ENCODE measurements at regions not wholly inside any gene's neighbourhood (a gene's known extent, or its start where the extent isn't known, plus 50 kb on each side); places are given as distances from the start of the nearest gene placed in this dataset.
"Not testable (repeated sequence)": the region's sequence is repeated elsewhere in the genome, so short reads cannot be mapped to it uniquely, and the experiment has no call there.

DNA sequence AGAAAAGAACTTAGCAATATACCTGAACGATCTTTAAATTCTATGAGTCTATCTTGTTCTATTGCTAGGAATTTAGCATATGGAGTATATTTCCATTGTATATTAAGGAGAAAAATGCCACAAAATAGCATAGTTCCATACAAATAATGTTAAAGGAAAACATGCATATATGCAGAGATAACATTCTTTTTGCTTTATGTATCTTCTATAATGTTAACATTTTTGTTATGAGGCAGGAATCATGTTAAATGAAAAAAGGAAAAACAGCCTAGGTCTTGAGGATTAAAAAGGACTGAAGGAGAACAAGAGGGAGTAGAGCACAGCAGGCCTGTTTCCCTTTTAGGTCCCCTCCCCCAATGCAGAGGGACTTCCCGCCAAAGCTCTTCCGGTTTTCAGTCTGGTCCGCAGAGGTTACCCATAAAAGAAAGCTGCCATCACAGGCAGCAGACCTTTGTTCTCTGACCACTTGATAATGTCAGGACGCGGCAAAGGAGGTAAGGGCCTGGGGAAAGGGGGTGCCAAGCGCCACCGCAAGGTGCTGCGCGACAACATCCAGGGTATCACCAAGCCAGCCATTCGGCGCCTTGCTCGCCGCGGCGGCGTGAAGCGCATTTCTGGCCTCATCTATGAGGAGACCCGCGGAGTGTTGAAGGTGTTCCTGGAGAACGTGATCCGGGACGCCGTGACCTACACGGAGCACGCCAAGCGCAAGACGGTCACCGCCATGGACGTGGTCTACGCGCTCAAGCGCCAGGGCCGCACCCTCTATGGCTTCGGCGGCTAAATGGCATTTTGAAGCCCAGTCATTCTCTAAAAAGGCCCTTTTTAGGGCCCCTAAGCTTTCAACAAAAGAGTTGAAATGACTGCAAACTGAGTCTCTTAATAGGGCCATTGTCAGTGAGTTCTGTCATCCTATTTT, 108.4 kb upstream of the PRSS16 start:
- DNase-seq = peak; percentile 25 to 68

DNA sequence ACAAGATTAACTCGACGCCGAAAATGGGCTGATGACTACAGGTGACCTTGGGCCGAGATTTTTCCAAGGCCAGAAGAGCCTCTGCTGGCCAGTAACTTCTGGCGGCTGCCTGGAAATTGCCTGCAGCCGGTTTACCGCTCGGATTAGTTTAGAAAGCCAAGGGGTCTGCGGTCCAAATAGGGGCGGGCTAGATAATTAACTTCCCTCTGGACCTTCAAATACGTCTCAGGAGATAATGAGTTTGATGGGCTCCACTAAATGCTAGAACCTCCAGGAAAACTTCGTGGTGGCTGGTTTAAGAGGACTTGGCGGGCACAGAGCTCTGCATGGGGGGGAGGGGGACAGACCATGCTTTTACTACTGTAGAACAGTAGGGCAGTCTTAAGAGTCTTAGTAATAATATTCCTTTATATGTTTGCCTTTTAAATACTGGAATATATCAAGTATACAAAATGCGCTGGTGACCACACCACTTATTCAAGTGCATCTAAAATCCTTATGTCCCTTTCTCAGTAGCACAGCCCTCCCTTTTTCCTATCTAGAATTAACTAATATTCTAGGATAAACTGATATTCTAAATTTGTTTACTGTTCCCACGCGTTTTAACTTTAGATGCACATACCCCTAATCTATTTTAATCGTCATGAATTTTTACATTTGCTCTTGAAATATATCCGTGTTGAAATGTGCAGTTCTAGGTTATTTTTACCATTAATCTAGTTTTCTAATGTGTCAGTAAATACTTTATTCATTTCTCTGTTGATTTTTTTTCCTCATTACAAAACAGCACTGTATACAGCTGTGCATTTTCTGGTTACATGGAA, 107.5 kb upstream of the PRSS16 start:
- no peak for DNase-seq

DNA sequence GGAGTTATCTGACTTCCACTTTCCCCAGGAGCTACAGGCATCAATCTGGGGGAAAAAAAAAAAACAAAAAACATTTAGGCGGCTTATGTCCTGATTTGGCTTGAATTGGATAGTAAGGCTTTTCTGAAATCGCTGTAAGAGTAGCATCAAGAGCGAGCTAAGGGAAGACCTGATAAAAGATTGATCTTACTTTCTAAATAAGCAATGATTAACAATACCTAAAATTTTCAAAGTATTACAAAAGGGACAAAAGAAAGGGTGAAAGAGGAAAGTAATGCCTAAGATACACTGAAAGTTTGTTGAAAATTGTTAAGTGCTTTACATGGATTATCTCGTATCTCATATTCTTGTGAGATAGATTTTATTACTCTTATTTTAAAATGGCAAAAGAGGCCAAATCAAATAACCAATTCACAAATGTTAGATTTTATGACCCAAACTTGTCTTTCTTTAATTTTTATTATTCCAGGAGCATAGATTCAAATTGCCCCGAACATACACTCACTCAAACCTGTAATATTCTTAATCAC, 106.4 kb upstream of the PRSS16 start:
- no peak for DNase-seq

DNA sequence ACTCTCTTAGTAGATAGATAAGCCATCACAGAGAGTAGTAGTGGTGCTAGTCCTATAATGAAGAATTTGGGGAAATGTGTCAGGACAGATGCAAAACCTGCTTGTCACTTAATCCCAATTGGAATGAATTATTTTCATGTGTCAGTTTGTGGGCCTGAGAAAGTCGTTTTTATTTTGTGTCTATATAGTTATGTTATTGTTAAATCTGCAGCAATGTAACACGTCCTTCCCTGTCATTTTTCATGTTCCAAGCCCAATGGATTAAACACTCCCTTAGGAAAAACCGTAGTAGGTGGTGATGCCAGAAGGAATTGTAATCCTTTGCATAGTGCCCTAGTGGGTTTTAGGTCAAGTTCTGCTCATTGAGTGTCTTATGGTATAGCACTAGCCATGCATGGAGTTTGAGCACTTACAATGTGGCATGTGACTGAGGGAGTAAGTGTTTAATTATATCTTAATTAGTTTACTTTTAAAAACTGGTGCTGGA, 105.9 kb upstream of the PRSS16 start:
- no peak for DNase-seq

DNA sequence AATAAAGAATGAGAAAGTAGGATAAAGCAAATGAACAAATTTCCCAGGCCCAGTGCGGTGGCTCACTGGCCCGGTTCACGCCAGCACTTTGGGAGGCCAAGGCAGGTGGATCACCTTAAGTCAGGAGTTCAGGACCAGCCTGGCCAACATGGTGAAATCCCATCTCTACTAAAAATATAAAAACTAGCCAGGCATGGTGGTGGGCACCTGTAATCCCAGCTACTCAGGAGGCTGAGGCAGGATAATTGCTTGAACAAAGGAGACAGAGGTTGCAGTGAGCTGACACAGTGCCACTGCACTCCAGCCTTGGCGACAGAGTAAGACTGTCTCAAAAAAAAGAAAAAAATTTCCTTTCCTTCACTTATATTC, 104.5 kb upstream of the PRSS16 start:
- DNase-seq = not testable (repeated sequence)

DNA sequence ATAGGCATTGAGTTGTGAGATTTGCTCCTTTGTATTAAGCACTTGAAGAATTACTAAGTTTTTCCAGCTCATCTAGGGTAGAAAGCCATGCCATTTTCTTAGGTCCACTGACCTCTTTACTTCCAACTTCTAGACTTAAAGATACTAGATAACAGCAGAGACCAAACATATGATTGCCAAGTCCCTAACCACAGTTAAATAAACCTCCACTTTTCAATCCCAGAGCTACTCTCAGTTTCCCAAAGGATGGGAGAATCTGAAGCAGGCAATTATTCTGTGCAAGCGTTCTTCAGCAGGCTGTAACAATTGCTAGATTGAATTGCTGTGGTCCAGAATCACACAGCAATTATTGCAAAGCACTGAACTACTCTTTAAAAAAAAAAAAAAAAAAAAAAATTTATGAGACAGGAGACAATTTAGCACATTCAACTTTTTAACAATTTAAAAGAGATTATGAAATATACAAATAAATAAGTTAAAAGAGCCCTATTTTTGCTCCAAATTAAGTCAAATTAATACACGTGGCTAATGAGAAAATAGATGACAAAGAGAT, 104.0 kb upstream of the PRSS16 start:
- DNase-seq = no peak

DNA sequence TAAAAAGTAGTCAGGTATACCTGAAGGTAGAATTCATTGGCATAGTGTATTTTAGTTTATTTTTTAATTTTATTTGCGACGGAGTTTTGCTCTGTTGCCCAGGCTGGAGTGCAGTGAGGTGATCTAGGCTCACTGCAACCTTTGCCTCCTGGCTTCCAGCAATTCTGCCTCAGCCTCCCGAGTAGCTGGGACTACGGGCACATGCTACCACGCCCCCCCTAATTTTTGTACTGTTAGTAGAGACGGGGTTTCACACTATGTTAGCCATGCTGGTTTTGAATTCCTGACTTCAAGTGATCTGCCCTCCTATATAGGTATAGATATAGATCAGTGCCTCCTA, 102.8 kb upstream of the PRSS16 start:
- no peak for DNase-seq

DNA sequence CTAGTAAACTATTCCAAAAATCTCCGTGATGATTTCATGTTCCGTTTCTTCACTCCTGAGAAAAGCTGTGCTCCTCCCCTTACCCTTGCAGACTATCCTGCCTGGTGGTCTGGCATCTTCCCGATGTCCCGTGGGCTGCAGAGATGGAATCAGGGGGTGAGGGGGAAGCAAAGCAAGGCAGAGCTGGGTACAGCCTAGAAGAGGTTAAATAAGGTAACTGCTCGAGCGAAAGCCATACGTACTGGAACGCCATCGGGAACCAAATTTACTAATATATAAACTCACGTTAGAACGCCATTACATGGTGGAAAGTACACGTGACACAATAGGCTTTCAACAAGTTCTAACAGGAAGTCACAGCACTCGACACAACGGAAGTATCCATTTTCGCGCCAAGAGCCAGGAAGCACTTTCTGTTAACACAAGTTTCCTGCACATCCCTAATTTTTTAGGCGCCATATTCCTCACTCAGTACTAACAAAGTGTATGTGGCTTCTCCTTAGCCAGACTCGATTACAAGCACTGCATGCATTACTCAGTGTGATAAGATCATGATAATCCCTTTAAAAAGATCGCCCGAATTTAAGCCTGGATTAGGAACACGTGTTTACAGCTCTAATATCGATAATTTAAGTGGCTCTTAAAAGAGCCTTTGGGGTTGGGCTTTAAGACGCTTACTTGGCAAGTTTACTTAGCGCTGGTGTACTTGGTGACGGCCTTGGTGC, 101.6 kb upstream of the PRSS16 start:
- peak; percentile 35 to 81 for DNase-seq

DNA sequence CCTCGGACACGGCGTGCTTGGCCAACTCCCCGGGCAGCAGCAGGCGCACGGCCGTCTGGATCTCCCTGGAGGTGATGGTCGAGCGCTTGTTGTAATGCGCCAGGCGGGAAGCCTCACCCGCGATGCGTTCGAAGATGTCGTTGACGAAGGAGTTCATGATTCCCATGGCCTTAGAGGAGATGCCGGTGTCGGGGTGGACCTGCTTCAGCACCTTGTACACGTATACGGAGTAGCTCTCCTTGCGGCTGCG, 101.1 kb upstream of the PRSS16 start:
- DNase-seq = not testable (repeated sequence)

DNA sequence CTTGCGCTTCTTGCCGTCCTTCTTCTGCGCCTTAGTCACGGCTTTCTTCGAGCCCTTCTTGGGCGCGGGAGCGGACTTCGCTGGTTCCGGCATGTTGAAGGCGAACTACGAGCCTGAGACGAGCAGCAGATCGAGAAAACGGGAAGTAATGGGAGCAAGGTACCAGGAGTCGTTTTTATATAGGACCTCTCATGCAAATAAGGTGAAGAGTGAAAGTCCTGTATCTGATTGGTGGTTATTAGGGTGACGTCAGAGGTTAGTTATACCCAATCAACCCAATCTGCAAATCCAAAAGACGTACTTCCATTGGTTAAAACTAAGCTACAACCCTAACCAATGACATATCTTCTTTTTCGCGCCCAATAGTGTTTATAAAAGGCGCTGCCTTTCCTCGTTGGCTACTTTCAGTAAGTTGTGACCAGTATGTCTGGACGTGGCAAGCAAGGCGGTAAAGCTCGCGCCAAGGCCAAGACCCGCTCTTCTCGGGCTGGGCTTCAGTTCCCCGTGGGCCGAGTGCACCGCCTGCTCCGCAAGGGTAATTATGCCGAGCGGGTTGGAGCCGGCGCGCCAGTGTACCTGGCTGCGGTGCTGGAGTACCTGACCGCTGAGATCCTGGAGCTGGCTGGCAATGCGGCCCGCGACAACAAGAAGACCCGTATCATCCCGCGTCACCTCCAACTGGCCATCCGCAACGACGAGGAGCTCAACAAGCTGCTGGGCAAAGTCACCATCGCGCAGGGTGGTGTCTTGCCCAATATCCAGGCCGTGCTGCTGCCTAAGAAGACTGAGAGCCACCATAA, 100.6 kb upstream of the PRSS16 start:
- DNase-seq = peak; percentile 56 to 100

DNA sequence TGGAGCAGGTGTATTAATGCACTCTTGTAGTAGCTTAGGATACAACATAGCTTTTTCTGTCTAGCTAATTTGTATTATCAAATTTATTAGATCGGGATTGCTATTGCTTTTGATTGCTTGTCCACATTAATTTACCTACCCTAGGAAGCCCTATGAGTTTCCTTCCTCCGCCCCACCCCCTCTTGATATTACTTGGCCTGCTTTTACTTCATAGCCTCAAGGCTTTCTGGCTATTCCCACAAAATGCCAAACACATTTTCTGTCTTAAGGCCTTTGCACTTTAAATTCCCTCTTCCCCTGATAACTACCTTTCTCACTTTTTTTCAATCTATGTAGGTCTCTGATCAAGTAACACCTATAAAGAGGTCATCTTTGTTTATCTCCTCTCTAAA, 99.1 kb upstream of the PRSS16 start:
- DNase-seq = no peak

DNA sequence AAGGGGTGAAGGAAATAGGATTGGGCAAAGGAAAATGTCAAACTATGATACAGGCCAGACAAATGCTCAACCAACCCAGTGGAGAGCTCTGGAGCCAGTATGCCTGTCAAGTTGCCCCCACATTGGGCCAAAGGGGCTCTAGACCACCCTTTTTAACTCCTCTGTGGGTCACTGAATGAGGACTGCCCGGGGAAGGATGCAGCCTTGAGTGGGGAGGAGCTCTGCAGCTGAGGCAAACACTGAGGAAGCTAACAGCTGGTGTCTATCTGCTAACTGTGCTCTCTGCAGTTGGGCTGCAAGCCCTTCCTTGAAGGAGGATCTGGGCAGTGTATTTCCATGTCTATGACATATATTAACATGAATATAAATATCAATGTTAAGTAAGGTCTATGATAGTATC, 98.4 kb upstream of the PRSS16 start:
- DNase-seq = no peak

DNA sequence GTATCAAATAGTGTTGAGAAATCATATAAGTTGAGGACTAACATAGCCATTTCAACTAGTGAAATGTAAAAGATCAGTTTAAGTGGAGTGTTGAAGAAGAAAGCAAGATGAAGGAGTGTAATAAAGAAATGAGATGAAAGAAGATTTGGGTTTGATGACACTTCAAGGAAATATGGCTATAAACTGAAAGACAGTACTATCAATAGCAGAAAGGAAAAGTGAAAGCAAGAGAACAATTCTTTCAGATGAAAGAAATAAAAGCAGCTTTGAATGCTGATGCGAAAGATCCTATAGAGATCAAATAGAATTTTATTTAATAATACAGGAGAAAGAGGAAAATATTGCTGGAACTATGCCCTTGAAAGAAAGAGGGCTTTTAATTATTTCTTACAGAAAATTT, 92.8 kb upstream of the PRSS16 start:
- DNase-seq = peak in 1 of 2 donors; percentile 18

DNA sequence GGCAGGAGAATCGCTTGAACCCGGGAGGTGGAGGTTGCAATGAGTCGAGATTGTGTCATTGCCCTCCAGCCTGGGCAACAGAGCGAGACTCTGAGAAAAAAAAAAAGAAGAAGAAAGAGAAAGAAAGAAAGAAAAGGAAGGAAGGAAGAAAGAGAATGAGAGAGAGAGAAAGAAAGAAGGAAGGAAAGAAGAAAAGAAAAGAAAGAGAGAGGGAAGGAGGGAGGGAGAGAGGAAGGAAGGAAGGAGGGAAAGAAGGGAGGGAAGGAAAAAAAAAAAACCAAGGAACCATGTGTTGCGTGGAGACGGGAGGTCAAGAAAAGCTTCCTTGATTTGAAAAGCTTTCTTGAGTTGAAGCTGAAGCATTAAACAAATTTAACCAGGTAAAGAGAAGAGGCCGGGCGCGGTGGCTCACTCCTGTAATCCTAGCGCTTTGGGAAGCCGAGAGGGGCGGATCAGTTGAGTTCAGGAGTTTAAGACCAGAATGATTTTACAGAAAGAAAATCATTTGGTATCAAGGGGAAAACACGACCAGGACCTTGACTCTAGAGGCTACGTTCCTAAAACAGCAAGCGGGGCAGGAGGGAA, 90.5 kb upstream of the PRSS16 start:
- DNase-seq = no peak

DNA sequence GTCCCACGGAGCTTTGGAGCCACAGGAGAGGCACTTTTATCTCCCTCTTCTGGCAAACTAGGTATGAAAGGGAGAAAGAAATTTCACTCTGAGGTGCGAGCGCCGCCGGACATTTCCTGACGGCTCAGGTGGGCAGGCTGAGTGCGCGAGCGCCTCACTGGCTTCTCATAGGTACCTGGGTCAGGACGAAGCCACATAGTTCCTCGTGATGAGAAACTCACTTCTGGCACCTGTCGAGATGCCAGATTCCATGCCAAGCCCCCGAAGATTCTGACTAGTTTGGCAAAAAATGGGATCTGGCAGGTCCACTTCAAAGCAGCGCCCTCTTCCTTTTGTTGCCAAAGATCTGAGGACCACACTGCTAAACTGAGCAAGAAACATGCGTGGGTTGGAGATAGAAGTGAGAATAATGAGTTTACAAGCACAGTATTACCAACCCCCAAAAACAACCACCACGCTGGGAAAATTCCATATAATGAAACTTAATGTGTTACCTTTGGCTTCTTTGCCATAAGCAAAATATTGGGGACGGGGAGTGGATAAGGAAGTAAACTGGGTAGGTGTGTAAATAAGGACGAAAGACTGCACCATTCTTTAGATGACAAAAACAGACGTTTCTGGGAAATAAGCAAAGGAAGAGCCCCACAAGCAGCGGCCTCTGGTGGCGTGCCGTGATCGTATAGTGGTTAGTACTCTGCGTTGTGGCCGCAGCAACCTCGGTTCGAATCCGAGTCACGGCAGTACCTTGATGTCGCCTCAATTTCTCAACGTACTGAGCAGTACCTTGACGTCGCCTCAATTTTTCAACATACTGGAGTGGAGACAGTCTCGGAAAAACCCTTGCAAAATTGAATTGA, 89.8 kb upstream of the PRSS16 start:
- DNase-seq = peak; percentile 12 to 83

DNA sequence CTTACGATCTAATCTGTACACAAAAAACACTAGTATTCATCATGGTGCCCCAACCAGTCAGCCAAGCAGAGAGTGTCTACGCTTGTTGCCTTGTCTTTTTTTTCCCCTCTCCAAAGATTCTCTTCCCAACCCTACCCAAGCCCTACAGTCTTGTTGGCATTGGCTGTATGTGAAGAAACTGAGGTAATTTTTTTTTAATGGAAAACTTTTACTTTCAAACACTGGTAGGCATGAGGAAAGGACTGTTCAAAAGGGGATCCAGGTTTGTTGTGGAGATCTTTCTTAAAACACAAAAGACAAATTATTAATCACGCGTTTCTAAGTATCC, 89.2 kb upstream of the PRSS16 start:
- no peak for DNase-seq

DNA sequence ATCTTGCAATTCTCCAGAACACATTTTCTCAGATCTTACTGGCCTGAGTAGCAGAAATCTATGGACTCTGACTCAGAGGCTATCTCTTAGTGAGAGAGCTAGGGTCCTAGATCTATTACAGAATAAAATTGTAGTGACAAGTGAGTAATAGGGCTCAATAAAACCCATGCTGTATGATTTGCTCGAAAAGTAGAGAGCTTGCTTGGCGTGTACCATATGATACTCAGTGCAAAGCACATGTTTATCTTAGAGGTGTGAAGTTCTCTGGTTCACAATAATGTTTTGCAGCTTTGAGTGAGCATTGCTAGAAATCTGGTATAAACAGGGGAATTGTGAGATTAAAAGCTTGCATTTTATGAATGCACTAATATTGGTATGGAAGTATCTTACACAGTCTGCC, 87.8 kb upstream of the PRSS16 start:
- DNase-seq = no peak

DNA sequence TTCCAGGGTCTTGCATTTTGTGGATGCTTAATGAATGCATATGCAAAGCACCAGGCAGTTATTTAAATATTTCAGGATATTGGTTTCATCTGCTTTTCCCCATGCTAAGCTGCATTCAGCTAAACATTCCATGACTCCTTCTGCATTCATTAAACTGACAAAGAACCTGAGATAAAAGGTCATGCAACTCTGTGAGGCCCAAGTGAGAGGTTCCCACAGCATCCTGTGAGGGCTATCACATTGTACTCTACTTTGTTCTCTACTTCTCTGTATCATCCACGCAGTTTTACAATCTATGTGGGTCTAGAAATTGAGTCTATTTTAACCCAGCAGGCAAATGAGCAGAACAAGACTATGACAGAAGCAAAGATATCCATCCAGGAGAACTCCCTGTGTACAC, 86.4 kb upstream of the PRSS16 start:
- DNase-seq = no peak

DNA sequence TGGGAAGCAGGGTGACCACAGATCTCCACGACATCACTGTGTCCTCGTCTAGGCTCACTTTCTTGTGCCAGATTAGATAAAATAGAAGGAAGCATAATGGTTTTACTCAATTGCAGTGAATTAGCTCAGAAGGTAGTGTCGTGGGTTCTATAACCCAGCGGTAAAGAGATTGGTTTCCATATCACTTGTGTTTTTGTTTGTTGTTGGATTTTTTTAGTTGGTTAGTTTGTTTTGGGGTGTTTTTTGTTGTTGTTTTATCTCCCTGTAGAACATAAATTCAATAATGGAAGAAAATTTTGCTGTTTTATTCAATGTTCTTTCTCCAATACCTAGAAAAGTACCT, 85.9 kb upstream of the PRSS16 start:
- no peak for DNase-seq

DNA sequence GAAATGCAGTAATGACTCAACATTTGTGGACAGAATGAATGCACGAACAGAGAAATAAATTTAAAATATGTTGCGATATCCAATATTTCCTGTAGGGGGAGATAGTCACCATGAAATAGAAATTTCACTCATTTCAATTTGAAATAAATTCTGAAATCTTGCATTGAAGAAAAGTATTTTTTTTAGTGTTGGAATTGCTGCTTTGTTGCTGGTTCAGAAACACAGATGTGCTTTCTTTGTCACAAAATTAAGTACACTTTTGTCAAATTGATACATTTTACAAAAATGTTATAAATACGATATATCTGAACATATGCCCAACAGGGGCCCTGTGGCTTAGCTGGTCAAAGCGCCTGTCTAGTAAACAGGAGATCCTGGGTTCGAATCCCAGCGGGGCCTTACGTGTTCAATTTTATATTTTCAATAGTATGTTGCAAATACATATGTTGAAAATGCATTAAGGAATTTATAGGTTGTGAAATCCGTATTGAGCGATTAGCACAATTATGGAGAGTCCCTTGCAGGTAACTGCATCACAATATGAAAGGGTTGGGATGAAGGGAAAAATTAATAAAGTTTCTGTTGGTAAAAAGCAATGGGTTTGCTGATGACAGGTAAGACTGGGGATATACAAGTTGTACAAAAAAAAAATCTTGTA, 85.4 kb upstream of the PRSS16 start:
- DNase-seq = peak in 1 of 2 donors; percentile 27

DNA sequence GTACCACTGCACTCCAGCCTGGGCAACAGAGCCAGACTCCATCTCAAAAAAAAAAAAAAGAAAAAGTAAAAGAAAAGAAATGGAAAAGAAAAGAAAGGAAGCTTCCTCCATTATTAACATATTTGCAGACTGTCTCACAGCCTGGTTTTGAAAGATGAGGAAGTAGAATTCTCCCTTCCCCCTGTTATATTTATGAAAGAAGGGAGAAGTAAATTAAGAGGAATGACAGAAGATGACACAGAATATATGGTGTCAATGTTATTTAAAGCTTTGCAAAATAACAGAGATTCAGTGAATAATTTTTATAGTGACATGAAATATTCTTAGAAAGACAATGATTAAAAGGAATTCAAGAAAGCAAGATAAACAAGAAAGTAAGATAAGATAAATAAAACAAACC, 83.7 kb upstream of the PRSS16 start:
- no peak for DNase-seq
